ENCODE measurements at regions not wholly inside any gene's neighbourhood (a gene's known extent, or its start where the extent isn't known, plus 50 kb on each side); places are given as distances from the start of the nearest gene placed in this dataset.

GRCh38 chr6:113122060-113122459 is 735.1 kb upstream of the MARCKS start:
- TF ChIP-seq POLR2AphosphoS5 (IDR thresholded peaks at IDR 0.05; ENCODE audit: low read depth, low read length) = no peak
- peak; percentile 23; the same call in 1 of the 2 replicates for TF ChIP-seq CTCF (IDR thresholded peaks at IDR 0.05)
- no peak for TF ChIP-seq TCF7L2 (IDR thresholded peaks at IDR 0.05; ENCODE audit: low read depth, low read length)
